HPDE6-E6E7 (cell line): ENCODE measurements at regions not wholly inside any gene's neighbourhood (a gene's known extent, or its start where the extent isn't known, plus 50 kb on each side); places are given as distances from the start of the nearest gene placed in this dataset.

Experiments
- DNase-seq: peaks from one replicate; pipeline ENCODE4 v3.0.0; 2011; ENCODE audit warnings: missing footprints; ENCODE audit errors: extremely low spot score

DNA sequence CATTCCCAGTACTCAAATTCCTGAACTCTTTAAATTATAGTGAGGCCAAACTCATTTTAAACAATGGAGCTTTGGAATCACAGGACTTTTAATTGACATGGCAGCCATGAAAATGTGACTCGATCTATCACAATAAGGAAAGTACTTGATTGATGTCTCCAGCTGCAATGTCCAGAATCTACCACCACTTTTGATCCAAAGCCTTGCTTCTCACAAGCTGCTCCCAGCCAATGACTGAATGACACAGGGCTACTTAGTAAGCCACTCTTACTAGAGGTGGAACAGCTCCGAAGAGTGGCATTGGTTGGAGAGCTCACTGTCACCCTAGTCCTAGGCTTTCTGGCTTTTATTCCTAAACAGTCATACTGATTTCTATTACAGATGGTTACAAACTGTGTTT is 270.1 kb downstream of the IRS1 start:
- DNase-seq, result no peak

DNA sequence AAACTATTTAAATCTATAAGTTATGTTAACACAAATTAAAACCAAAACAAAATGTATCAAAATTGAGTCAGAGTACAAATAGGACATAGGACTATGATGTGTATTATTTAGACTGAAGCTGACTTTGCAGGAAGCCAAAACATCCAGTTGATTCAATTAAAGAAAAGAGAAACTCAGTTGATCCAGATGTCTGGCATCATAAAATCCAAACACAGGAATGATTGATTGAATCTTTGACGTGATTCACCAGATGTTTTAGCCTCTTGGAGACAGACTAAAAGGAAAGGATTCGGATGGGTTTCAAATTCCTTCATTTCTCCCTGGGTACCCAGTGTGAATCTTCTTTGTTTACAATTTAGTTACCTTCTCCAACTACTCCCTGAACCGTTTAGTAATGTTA is 272.9 kb downstream of the IRS1 start:
- no peak for DNase-seq

DNA sequence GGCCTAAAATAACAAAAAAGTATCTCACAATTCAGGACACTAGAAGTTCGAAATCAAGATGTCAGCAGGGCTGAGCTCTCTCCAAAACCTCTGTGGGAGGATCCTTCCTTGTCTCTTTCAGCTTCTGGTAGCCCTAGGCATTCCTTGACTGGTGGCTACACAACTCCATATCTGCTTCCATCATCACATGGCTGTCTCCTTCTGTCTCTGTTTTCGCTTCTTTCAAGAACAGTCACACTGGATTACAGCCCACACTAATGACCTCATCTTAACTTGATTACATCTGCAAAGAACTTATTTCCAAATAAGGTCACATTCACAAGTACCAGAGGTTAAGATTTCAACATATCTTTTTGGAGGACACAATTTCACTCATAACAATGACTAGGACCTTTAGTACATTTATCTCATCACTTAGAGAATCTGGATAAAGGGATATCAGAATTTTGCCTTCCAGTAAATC is 275.2 kb downstream of the IRS1 start:
- DNase-seq, result no peak

DNA sequence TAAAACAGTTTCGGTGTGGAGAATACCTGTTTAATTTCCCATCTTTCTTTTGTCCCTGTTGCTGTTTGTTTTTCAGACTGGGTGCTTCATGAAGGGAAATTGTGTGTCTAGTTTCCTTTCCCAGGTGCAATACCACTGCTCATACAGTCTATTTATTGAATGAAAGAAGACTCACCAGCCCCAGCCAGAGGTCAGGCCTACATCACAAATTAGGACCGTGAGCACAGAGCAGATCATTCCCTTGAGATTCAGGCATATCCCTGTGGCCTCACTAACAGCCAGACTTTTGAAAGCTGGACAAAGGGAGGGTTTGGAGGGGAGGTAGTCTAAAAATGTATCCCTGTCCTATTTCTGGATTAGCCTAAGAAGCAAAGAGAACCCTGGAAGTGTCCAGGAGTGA is 278.9 kb downstream of the IRS1 start:
- DNase-seq, result no peak

DNA sequence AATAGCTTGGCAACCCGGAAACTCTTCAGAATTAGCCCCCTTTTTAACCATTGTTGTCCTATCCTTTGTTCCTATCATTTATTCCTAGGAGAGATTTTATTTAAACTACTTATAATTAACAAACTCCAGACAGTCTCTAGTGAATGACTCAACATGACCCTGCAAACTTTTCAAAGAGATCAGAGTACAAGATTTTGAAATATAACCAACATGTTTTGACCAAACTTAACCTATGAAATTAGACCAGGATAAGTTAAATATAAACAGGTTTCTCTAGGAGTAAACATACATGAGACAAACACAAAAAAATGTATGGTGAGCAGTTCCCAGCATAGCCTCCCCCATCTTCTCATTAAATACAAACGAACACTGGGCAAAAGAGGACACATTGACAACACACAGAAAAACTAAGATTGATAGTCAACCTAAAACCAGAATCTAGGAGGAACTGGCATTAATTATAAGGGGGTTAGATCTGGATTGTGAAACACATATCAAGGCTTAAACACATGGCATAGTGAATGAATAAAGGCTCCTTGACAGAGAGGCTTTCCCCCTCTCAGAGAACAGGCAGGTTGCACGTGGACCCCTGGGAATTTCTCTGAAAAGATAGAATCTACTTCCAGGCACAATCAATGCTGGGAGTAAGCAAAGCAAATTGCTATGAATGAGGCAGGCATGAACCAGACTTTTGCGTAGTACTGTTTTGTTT is 284.1 kb downstream of the IRS1 start:
- no peak for DNase-seq

DNA sequence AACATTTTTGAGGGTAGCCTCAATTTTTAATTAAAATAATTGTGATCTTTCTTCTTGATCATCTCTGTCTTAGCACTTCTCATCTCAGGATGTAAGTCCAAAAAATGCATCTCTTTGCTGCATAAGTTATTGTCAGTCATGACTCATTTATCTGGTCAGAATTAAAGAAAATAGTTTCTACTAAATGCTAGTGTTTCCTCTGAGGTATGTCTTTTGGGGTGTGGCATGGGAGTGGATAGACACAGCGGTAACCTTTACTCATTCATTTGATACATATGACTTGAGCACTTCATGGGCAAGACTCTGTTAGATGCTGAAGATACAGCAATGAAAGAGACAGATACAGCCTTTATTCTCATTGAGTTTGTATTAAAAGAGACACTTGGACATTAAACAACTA is 284.7 kb downstream of the IRS1 start:
- peak; percentile 50 for DNase-seq

DNA sequence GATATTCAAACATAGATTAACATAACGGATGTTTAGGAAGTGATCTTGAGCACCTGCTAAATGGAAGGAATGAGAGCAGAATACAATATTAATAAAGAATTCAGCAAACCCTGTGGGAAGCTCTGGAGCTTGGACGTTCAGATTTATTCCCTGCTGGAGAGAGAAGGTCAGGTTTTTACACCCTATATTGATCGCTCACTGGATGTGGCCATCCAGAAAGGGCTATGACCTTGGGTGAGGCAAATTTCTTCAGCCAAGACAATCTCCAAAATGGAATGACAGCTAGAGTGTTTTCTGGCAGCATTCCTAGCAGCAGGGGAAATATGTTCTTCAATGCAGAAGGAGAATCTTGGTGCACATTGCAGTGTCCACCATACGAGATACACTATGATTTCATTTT is 288.3 kb downstream of the IRS1 start:
- no peak for DNase-seq

DNA sequence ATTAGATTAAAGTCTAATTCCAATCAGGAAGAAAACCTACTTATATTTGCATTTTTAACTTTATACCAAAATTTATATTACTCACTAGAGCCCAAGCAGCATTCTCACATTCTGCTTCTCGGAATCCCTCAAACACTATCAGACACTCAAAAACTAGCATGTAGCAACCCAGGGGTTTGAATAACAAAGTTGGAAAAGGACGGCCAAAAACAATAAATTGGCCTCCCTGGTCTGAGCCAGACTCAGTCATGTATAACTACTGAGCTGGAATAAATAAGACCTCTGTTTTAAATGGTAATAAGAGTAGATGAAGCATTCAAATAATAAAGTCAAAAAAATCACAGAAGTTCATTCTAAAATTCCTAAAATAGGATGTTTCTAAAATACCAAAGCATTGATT is 290.9 kb downstream of the IRS1 start:
- DNase-seq, result no peak

DNA sequence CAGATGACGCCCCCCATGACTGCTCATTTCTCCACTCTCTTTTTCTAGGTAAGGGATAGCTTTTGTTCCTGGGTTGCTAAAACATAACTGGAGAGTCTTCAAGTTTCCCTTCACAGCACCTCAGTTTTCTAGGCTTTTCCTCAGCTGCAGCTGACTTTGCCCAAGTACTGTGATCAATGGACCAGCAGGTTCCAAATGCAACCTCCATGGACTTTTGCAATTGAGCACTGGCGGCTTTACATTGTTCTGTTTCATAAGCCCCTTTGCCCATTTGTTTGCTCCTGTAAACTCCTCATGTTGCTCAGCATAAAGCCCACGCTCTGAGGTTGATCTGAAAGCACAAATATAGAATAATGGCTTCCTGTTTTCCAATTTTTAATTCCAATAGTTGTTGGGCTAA is 291.6 kb downstream of the IRS1 start:
- no peak for DNase-seq

DNA sequence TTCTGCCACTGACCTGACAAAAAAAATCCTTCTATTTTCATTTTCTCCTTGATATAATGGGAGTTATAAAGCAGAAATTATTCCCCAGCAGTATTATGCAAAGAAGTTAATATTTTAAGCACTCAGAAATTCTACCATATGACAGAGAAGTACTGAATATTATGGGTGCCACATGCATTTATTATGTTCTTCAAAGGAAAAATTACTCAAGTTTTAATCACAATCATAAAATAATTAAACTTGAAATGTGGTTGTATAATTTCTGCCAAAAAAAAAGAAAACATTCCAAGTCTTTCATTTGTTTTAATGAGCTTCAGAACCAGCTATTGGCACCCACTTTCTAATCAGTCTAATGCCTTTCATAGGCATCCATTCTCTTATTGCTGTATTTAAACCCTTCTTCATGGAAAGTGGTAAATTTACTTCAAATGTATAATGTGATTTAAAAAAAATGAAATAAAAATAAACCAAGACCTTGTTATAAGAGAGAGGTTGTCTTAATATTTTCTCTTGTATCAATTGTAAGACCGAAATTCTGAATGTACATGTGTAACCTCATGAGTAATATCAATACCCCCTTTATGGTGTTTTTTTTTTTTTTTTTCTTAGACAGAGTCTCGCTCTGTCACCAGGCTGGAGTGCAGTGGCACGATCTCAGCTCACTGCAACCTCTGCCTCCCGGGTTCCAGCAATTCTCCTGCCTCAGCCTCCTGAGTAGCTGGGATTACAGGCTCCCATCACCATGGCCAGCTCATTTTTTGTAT is 302.3 kb downstream of the IRS1 start:
- DNase-seq, result no peak

DNA sequence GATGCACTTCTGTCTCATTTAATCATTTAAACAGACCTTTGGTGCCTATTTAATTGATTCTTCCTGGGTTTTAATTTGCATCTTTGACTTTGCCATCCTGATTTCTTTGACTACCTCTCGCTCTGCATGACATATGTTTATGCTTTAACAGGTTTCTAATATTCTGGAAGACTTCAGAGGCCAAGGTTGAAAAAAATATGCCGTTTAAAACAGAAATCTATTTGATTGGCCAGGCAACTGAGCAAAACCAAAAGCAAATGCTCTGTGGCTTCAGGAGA is 303.4 kb downstream of the IRS1 start:
- no peak for DNase-seq

DNA sequence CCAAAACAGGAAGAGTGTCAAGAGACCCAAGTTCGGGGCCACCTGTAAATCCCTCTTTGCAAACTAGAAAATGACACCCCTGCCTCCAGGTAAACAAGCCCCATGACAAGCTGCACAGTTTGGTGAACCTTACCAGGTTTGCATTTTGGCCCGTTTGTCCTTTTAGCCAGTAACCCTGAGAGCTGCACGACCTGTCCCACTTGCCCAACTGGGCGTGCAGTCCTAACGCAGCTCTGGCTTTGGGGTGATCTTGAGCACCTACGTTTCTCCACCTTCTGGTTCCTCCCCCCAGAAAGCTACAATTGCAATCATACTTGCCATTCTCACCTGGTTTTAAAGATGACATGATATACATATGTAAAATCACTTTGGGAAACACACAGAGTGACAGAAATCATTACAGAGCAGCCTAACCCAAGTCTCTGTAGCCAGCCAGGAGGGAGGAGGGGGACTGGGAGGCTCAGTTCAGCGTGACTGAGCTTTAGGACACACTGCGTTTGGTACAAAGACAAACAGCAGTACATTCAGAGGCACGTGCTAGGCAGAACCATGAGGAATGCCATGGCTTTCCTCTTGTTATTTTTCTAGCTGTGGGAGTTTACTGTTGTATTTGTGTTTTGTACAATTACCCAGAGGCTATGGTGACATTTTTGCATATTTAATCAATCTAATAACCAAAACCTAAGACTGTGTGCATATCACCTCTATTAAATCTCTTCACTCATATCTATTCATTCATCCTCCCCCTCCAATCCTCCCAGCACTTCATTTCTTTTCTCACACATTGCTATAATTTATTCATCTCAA is 304.0 kb downstream of the IRS1 start:
- DNase-seq, result no peak

DNA sequence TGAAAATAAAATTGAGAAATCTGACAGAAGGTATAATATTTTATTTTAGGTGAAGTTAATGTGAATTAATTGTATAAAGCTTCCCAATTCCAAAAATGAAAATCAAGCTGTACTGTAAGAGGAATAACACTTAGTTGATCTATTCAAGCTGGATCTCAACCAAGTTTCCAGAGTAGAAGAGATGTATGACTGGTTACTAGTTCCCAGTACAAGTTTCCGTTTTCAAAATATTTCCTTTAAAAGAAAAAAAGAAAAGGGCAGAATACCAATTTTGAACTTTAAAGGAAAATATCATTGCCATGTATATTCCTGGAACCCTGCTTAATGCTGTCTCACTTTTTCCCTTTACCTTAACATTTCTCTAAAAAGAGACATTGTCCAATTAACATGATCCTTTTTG is 308.5 kb downstream of the IRS1 start:
- no peak for DNase-seq

DNA sequence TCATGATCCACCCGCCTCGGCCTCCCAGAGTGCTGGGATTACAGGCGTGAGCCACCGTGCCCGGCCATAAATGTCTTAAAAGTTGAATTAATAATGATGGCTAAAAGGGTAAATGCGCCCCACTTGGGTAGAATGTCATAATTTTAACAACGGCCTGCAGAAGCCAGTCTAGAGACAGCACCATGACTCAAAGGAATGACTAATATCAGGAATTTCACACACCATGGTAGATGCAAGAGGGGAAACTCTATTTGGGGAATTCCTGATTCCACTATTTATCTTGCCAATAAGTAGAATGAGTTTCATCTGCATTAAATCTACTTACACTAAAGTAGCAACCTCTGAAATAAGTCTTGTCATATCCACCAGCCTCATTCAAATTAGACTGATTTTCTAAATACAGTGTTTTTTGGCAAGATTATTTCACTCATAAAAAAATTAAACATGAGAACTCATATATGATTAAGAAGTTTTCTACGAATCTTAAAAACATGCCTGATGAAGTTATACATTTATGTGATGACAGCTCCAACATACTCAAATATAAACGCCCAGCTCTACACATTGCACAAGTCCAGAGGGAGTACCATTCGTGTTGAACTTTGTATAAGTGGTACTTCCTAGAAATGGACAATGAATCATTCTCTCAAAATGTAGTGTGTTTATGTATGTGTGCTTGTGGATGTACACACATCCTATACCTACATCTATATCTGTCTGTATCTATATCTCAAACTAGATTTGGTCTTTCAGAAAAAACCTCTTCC is 309.7 kb downstream of the IRS1 start:
- DNase-seq, result peak; percentile 43

DNA sequence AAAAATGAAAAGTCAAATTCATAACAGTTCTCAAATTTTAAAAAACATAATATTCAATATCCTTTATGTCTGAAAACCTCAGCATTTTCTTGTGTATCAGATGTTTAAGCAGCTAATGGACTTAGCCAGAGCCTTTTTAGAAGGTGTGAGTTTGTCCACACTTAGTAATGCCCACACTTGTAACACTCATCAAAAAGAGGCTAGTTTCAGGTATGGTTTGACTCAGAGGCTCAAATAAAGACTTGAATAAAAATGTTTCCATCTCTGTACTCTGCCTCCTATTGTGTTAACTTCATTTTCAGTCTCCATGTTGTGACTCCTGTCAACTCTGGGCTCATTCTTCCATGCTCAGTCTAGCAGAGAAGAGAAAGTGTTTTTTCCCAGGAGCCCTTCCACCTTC is 311.6 kb downstream of the IRS1 start:
- no peak for DNase-seq

DNA sequence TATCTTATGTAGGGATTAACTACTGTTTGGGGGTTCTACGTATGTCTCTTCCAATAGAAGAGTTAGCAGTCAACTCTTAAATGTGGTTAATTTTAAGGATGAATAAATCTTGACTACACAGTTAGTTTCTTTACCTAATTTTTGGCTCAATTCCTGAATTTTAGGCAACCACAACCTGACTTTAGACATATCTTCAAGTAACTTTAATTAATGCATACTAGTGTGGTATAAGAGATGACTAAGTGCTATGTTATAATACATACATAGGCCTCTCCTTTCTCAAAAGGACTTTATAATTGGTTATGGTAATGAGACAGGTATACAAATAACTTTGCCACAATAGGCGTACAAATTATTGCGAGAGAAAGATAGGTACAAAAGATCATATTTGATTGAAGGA is 312.0 kb downstream of the IRS1 start:
- no peak for DNase-seq

DNA sequence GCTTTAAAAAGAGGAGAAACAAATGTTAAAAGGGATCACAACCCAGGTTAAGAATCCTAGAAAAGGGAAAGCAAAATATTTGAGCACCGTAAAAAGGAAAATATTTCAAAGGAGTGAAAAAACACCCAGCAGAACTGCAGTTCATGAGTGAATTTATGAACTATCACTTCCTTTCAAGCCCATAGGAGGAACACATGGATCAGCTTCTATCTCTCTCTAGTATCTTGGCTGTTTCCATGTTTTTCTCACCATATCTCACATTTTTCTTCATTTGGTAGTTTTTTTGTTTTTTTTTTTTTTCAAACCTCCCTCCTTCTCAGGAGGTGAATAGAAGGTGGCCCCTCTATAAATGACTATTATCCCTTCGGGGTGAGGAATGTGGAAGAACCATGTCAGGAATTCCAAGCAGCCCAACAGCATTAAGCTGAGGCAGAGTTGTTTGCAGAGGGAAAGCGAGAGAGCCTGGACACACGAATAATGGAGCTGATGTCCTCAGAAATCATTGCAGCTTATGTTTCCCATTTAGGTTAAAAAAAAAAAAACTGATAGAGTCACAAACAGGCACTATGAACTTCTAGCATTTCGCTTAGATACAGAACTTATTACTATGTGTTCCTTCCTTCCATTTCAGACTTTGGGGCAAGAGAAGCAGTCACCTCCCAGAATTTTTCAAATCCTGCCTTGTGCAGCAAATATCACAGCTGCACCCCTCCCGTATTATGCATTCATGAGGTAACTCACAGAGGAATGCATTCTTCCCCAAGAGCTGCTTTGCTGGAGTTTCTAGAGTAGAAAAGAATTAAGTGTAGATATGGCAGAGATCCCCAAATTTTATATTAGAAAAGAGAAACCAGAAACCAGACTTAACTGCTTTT is 315.6 kb downstream of the IRS1 start:
- no peak for DNase-seq

DNA sequence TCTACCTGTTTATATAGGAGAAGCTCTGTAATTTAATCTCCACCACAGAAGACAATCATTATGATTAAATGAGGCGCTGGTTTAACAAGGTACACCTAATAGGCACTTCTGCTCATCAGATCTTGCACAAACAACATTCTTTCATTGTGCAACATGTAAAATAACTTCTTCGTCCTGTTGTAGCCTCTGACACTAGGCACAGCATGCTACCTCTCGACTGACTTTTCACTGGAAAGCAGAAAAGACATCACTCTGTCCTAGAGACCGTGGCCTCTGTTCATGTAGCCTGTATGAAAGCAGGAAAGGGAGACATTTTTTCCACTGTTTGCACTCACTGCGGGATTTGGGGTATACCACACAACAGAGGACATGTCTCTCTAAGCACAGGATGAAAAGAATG is 316.5 kb downstream of the IRS1 start:
- no peak for DNase-seq

DNA sequence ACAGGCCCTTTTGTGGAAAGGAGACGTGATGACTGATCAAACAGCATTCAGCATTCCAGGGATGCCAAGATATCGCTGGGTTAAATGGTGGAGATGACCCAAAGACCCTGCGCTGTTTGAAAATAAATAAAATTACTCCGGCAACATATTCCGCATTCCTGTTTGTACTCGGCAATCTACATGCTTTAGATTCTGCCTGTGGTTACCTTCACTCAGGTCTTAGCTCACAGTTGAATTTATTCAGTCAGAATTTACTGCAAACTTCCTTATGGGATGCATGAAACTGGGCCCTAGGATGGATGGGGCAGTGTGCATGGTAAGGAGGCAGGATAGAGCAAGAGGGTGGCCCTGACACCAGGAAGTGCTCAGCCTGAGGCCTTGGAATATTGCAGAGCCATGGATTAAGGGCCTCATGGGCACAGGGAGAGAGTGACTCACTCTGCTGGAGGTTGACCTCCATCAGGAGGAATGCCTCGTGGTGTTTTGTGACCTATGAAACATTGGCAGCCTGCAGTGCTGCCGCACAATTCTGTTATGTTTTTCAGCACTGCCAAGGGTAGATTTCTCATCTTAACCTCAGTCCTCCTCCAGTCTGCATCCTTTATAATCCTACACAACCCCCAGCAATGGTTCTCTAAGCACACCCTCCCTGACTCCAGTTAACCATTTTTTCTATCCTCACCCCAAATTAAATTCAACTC is 321.4 kb downstream of the IRS1 start:
- DNase-seq, result no peak
